Epithelial cell of esophagus (primary cell): ENCODE measurements at regions not wholly inside any gene's neighbourhood (a gene's known extent, or its start where the extent isn't known, plus 50 kb on each side); places are given as distances from the start of the nearest gene placed in this dataset.

Experiments
- DNase-seq: peaks from one replicate; pipeline ENCODE4 v3.0.0; 2010; ENCODE audit warnings: low read depth
- H3K4me3 ChIP-seq: 2 replicates; pipeline ENCODE4 v1.5.1; 2011; ENCODE audit warnings: mild to moderate bottlenecking, low read length, control low read depth
- TF ChIP-seq, protein P1 (sequence below): IDR thresholded peaks from 2 replicates; pipeline ENCODE4 v1.5.1; 2011; ENCODE audit warnings: low read depth, mild to moderate bottlenecking, low read length, control low read depth, inconsistent platforms; ENCODE audit not compliant: insufficient read depth; ENCODE audit errors: missing control alignments

DNA sequence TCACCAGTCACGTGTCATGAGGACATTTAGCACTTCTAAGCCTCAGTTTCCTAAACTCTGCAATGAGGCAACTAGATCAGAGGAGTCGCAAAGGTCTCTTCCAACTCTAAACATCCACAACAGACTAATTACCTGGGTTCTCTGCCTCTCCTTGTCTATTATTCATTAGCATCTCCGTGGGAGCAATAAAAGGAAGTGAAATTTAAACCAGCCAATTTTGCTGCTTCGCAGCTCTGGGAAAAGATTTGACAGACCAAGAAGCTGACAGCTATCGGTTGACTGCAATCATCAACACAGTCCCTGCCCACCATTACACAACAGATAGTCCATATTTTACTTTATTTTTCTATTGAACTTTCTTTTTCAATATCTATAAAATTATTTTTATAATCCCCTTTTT, 308.9 kb downstream of the NR2F1-AS1 start:
- H3K4me3 ChIP-seq: no peak overlapping the region
- TF ChIP-seq, protein P1, sequence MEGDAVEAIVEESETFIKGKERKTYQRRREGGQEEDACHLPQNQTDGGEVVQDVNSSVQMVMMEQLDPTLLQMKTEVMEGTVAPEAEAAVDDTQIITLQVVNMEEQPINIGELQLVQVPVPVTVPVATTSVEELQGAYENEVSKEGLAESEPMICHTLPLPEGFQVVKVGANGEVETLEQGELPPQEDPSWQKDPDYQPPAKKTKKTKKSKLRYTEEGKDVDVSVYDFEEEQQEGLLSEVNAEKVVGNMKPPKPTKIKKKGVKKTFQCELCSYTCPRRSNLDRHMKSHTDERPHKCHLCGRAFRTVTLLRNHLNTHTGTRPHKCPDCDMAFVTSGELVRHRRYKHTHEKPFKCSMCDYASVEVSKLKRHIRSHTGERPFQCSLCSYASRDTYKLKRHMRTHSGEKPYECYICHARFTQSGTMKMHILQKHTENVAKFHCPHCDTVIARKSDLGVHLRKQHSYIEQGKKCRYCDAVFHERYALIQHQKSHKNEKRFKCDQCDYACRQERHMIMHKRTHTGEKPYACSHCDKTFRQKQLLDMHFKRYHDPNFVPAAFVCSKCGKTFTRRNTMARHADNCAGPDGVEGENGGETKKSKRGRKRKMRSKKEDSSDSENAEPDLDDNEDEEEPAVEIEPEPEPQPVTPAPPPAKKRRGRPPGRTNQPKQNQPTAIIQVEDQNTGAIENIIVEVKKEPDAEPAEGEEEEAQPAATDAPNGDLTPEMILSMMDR: no peak
- no peak for DNase-seq

GRCh38 chr5:93267736-93268135, 313.3 kb downstream of the NR2F1-AS1 start:
- H3K4me3 ChIP-seq: no peak overlapping the region
- TF ChIP-seq, protein P1: no peak
- no peak for DNase-seq

GRCh38 chr5:93267276-93267675, 313.7 kb downstream of the NR2F1-AS1 start:
- no peak for DNase-seq
- H3K4me3 ChIP-seq: no peak overlapping the region
- TF ChIP-seq, protein P1: no peak

- no peak overlapping the region for H3K4me3 ChIP-seq
- peak; percentile 7 for DNase-seq
These were observed 323.4 kb downstream of the NR2F1-AS1 start for GRCh38 chr5:93257616-93258015.

DNA sequence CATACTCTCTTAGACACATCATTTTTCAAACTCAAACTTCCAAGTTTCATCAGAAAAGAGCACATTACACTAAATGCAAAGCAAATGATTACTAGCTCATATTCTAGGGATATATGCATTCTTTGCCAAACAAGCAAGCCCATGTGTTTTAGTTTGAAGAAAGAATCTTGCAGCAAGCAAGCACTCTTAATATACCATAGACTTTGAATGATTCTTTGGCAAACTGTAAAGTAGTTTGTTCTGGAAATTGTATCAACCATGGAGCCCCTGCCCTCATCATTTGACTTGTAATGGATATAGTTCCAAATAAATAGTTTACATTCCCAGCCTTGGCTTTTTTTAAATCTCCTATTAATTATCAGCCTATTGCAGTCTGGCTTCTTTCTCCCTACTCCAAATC, 325.2 kb downstream of the NR2F1-AS1 start:
- H3K4me3 ChIP-seq: no peak overlapping the region
- TF ChIP-seq, protein P1: no peak
- DNase-seq: no peak

More at GRCh38 chr5:93257616-93258015, 323.4 kb downstream of the NR2F1-AS1 start:
- TF ChIP-seq, protein P1: no peak

- DNase-seq: no peak
- TF ChIP-seq, protein P1: peak; percentile 6
- H3K4me3 ChIP-seq: no peak overlapping the region
These were observed 328.9 kb downstream of the NR2F1-AS1 start for GRCh38 chr5:93252165-93252564.

GRCh38 chr5:93251347-93251746, 329.7 kb downstream of the NR2F1-AS1 start:
- DNase-seq: no peak
- no peak overlapping the region for H3K4me3 ChIP-seq
- TF ChIP-seq, protein P1: no peak
